Aorta (tissue), 5 donors: ENCODE measurements at regions not wholly inside any gene's neighbourhood (a gene's known extent, or its start where the extent isn't known, plus 50 kb on each side); places are given as distances from the start of the nearest gene placed in this dataset.

ENCODE experiments used
- ATAC-seq: fragments of 200-7000 bp; cut with Tn5 transposase; one replicate; pipeline ENCODE4 v1.9.1; 2022; ENCODE audit warnings: moderate library complexity; ENCODE audit not compliant: low FRiP score
- DNase-seq, 2 donors: peaks; one replicate each; pipeline ENCODE4 v3.0.0-alpha.2; 2020
- H3K27ac ChIP-seq, 2 donors: one replicate each; pipeline ENCODE4 v1.5.1; 2013; ENCODE audit warnings: low read length in 2 of 2, mild to moderate bottlenecking in 2 of 2, moderate library complexity in 2 of 2, control low read depth in 1 of 2, inconsistent platforms in 1 of 2, low read depth in 1 of 2
- H3K27me3 ChIP-seq, 2 donors: one replicate each; pipeline ENCODE4 v1.6.1; 2013; ENCODE audit warnings: control low read depth in 1 of 2, low read length in 1 of 2, mild to moderate bottlenecking in 1 of 2, moderate library complexity in 1 of 2; ENCODE audit not compliant: insufficient read depth in 2 of 2, control insufficient read depth in 1 of 2
- H3K36me3 ChIP-seq, 2 donors: one replicate each; pipeline ENCODE4 v1.6.1; 2013; ENCODE audit warnings: control low read depth in 1 of 2, low read length in 1 of 2, mild to moderate bottlenecking in 1 of 2; ENCODE audit not compliant: insufficient read depth in 2 of 2, control insufficient read depth in 1 of 2
- H3K4me1 ChIP-seq, 2 donors: one replicate each; pipeline ENCODE4 v1.6.1; 2013; ENCODE audit warnings: low read length in 2 of 2, control low read depth in 1 of 2, mild to moderate bottlenecking in 1 of 2, moderate library complexity in 1 of 2; ENCODE audit not compliant: insufficient read depth in 2 of 2, control insufficient read depth in 1 of 2
- H3K4me3 ChIP-seq, 2 donors: one replicate each; pipeline ENCODE4 v1.5.1; 2013; ENCODE audit warnings: low read length in 2 of 2, control low read depth in 1 of 2, mild to moderate bottlenecking in 1 of 2
- H3K9me3 ChIP-seq: one replicate; pipeline ENCODE4 v1.6.1; 2013; ENCODE audit warnings: mild to moderate bottlenecking, low read length; ENCODE audit not compliant: control insufficient read depth
- WGBS, 2 donors: extraction: QIAGEN DNeasy Blood & Tissue Kit; methylation state at CpG; one replicate each; pipeline ENCODE4 v1.1.7; 2013; 5-methylcytosine and 5-hydroxymethylcytosine counted together
- intact Hi-C, 2 donors: fragments of 100-400 bp; cut with DNase I; formaldehyde crosslinking; loops; one replicate each; pipeline versions ENCODE4 v1.14.2 to v1.15.0; 2022
- donor health status: healthy with polysubstance abuse.
- donor health status: Bipolar disorder and iron deficiency.
- donor health status: DM: no; HTN: no; CAD: no.
- donor health status: DM: no; HTN: no; CAD: no.
- donor health status: DM: yes; HTN: yes; CAD: no.

DNA sequence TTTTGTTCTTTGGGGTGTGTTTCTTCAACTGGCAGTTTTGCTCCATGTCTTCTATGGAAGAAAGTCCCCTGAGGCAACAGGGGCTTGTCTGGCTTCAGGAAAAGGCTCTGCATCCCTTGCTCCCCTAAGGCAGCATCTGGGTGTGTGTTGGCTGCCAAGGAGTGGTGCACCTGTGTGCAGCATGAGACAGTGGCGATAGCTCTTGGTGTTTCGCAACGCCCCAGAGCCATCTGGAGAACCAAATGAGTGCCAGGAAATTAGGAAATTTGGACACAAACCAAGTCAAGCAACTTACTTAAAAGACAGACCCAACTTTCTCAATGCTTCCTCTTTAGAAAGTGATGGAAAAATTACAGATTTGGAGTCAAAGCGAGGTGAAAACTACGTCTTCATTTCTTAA is 1044.4 kb upstream of the CNTNAP5 start:
- intact Hi-C loops: no loop called here
- H3K27ac ChIP-seq: no peak overlapping the region
- H3K4me1 ChIP-seq: no peaks in the 10 kb centered on the region
- H3K27me3 ChIP-seq: no peaks in the 10 kb centered on the region
- WGBS, 2 donors: 80 to 88% methylated on average over 5 of the region's 5 CpGs
- no peak for DNase-seq
- H3K36me3 ChIP-seq: no peaks in the 10 kb centered on the region
- ATAC-seq: no peak
- H3K9me3 ChIP-seq: no peaks in the 10 kb centered on the region
- H3K4me3 ChIP-seq: no peak overlapping the region

GRCh38 chr2:122982936-122983335 is 1042.2 kb upstream of the CNTNAP5 start:
- Histone ChIP-seq H3K4me3 (no peak overlapping the region), H3K27me3 (no peaks in the 10 kb centered on the region), H3K4me1 (no peaks in the 10 kb centered on the region), H3K27ac (no peak overlapping the region), H3K36me3 (no peaks in the 10 kb centered on the region), H3K9me3 (no peaks in the 10 kb centered on the region)
- ATAC-seq: no peak
- DNase-seq: no peak
- 59 to 83% methylated on average over 1 of the region's 1 CpG for WGBS, 2 donors
- intact Hi-C loops: no loop called here

- Histone ChIP-seq H3K36me3 (no peaks in the 10 kb centered on the region), H3K27me3 (no peaks in the 10 kb centered on the region), H3K9me3 (no peaks in the 10 kb centered on the region), H3K4me1 (no peaks in the 10 kb centered on the region), H3K4me3 (no peak overlapping the region), H3K27ac (no peak overlapping the region)
- DNase-seq: peak in 1 of 2 donors; percentile 59
- ATAC-seq: peak; percentile 35
- intact Hi-C loops: no loop called here
- WGBS, 2 donors: 75 to 79% methylated on average over 8 of the region's 8 CpGs
Measured at GRCh38 chr2:122988395-122989221, 1036.5 kb upstream of the CNTNAP5 start.

DNA sequence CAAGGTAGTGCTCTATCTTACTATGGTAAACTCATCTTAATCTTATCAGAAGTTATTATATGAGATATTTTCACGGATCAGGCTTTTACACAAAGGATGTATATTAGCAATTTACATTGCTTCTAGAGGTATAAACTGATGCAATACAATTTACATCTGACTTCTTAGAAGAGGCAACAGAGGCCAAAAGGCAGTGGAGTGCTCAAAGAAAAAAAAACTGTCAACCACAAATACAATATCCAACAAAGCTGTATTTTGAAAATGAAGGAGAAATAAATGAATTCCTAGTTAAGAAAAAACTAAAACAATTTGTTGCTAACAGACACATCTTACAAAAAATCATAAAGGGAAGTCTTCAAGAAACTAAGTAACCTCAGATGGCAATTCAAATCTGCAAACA is 1031.5 kb upstream of the CNTNAP5 start:
- intact Hi-C loops: no loop called here
- no peaks in the 10 kb centered on the region for H3K4me1 ChIP-seq
- H3K27ac ChIP-seq: no peak overlapping the region
- WGBS, 2 donors: 75 to 85% methylated on average over 1 of the region's 1 CpG
- no peaks in the 10 kb centered on the region for H3K36me3 ChIP-seq
- DNase-seq (no peak), ATAC-seq (no peak)
- H3K9me3 ChIP-seq: no peaks in the 10 kb centered on the region
- H3K27me3 ChIP-seq: no peaks in the 10 kb centered on the region
- H3K4me3 ChIP-seq: no peak overlapping the region

GRCh38 chr2:122999258-122999657 is 1025.8 kb upstream of the CNTNAP5 start:
- no peaks in the 10 kb centered on the region for H3K4me1 ChIP-seq
- ATAC-seq (no peak), DNase-seq (no peak)
- H3K27me3 ChIP-seq: no peaks in the 10 kb centered on the region
- no peaks in the 10 kb centered on the region for H3K9me3 ChIP-seq
- H3K36me3 ChIP-seq: no peaks in the 10 kb centered on the region
- H3K27ac ChIP-seq: no peak overlapping the region
- 68 to 88% methylated on average over 3 of the region's 3 CpGs for WGBS, 2 donors
- intact Hi-C loops: no loop called here
- H3K4me3 ChIP-seq: no peak overlapping the region

DNA sequence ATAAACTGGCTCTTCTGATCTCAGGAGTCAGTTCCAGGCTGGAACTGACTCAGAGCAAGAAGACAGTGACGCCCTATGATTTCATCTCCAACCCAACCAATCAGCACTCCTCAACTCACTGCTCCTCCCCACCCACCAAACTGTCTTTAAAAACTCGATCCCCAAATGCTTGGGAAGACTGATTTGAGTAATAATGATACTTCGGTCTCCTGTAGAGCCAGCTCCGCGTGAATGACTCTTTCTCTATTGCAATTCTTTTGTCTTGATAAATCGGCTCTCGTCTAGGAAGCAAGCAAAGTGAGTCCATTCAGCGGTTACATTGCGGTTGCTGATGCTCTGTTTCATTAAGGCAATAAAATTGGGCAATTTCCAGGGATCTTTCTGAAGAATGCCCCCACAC is 1025.3 kb upstream of the CNTNAP5 start:
- no peaks in the 10 kb centered on the region for H3K36me3 ChIP-seq
- no peak overlapping the region for H3K27ac ChIP-seq
- 39 to 46% methylated on average over 9 of the region's 9 CpGs for WGBS, 2 donors
- DNase-seq (no peak), ATAC-seq (no peak)
- H3K4me3 ChIP-seq: no peak overlapping the region
- H3K4me1 ChIP-seq: no peaks in the 10 kb centered on the region
- intact Hi-C loops: no loop called here
- no peaks in the 10 kb centered on the region for H3K9me3 ChIP-seq
- no peaks in the 10 kb centered on the region for H3K27me3 ChIP-seq

DNA sequence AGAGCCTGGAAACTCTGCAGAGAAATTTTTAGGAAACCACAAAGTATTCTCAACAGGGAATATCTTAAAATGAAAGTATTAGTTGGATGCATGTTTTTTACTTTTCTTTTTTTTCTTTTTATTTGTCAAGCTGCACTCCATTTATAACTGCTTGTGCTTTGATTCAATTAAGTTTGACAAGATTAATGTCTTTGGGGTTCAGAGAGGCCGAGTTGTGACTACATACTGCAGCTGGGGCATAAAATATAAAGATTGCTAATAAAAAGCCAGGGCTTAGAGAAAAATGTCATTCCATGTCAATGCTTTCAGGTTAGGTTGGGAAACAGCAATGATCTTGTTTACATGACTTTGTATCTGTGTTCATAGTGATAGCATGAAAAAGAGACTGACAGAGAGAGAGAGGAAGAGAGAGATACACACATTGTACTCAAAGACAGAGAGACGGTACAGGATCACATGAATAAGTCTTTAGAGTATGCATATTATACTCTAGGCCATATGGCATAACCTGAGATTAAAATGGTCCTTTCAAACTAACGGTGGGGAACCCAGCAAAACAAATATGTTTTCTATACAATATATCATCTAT is 1022.3 kb upstream of the CNTNAP5 start:
- Histone ChIP-seq H3K4me1 (no peaks in the 10 kb centered on the region), H3K27ac (no peak overlapping the region), H3K36me3 (no peaks in the 10 kb centered on the region), H3K27me3 (no peaks in the 10 kb centered on the region), H3K4me3 (no peak overlapping the region), H3K9me3 (peaks cover 4% of the 10 kb centered on the region)
- no peak for ATAC-seq
- no peak for DNase-seq
- WGBS, 2 donors: 27 to 39% methylated on average over 3 of the region's 3 CpGs
- intact Hi-C loops: no loop called here

DNA sequence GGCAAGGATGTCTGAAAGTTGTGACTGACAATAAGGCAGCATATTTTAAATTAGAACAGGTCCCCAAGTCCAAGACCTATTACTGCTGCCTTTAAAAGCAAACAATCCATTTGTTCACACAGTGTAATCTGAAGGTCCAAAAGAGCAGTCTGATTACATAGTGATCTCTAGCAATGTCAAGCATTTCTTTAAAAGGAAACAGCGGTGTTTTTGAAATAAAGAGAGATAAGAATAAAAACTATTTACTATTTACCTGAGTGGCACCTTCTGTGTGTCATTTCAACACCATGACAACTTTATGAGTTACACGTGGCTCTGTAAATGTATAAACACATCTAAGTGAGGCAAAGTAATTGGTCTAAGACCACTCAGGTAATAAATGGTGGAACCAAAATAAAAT is 1009.9 kb upstream of the CNTNAP5 start:
- ATAC-seq (no peak), DNase-seq (no peak)
- no peaks in the 10 kb centered on the region for H3K36me3 ChIP-seq
- H3K4me1 ChIP-seq: no peaks in the 10 kb centered on the region
- no peak overlapping the region for H3K27ac ChIP-seq
- WGBS, 2 donors: 61 to 63% methylated on average over 2 of the region's 2 CpGs
- H3K4me3 ChIP-seq: no peak overlapping the region
- H3K27me3 ChIP-seq: no peaks in the 10 kb centered on the region
- intact Hi-C loops: no loop called here
- H3K9me3 ChIP-seq: no peaks in the 10 kb centered on the region

- Histone ChIP-seq H3K9me3 (peaks cover 4% of the 10 kb centered on the region), H3K36me3 (no peaks in the 10 kb centered on the region), H3K4me3 (no peak overlapping the region), H3K4me1 (no peaks in the 10 kb centered on the region), H3K27me3 (no peaks in the 10 kb centered on the region), H3K27ac (no peak overlapping the region)
- ATAC-seq (no peak), DNase-seq (no peak)
- 48 to 88% methylated on average over 1 of the region's 1 CpG for WGBS, 2 donors
- intact Hi-C loops: no loop called here
Measured at GRCh38 chr2:123035541-123035940, 989.5 kb upstream of the CNTNAP5 start.
